ENCODE measurements at regions not wholly inside any gene's neighbourhood (a gene's known extent, or its start where the extent isn't known, plus 50 kb on each side); places are given as distances from the start of the nearest gene placed in this dataset.

- Histone ChIP-seq H3K4me1 (ENCODE audit: control insufficient read depth, insufficient read depth, low read length) (no peaks in the 10 kb centered on the region), H3K36me3 (ENCODE audit: control insufficient read depth in 2 of 2, insufficient read depth in 1 of 2, low read length in 2 of 2) (no peaks in the 10 kb centered on the region), H3K4me3 (ENCODE audit: low read depth, low read length) (no peak overlapping the region), H3K9me3 (ENCODE audit: control insufficient read depth, insufficient read depth, low read depth, low read length) (no peaks in the 10 kb centered on the region), H3K27ac (ENCODE audit: extremely low read depth, low read depth, low read length) (no peak overlapping the region)
- ChIA-PET POLR2A (no interaction called here), CTCF (interaction anchor here (0.6 to 0.7 kb wide), 2 partner anchors 237 to 246 kb away, joined by 3 read pairs; no protein-coding TSS in a partner anchor)
- no peak for TF ChIP-seq PRDM1 (tag by site-specific recombination; IDR thresholded peaks at IDR 0.05)
Observed at GRCh38 chr11:134545521-134545920, 133.5 kb upstream of the B3GAT1 start.

DNA sequence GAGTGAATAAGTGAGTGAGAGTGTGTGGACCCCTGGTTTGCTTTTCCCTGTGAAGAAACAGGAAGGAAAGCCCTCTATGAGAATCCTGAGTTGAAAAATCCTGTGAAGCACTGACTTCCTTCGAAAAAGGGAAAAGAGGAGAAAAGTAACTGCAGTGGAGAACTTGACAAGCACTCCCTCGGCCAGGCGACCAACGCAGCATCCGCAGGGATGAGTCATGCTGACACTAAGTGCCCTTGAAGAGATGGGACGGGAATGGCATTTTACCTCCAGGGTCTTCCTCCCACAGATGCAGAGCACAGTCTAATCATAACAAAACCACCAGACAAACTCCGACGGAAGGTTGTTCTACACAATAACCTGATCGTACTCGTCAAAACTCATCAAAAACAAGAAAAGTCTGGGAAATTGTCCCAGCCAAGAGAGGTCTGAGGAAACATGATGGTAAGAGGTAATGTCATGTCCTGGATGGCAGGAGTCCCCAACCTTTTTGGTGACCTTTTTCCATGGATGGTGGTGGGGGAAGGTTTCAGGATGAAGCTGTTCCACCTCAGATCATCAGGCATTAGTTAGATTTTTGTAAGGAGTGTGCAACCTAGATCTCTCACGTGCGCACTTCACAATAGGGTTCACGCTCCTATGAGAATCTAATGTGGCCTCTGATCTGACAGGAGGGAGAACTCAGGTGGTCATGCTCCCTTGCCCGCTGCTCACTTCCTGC, 132.2 kb upstream of the B3GAT1 start:
- Histone ChIP-seq H3K9me3 (ENCODE audit: control insufficient read depth, insufficient read depth, low read depth, low read length) (no peaks in the 10 kb centered on the region), H3K4me3 (ENCODE audit: low read depth, low read length) (no peak overlapping the region), H3K4me1 (ENCODE audit: control insufficient read depth, insufficient read depth, low read length) (no peaks in the 10 kb centered on the region), H3K27ac (ENCODE audit: extremely low read depth, low read depth, low read length) (no peak overlapping the region), H3K36me3 (ENCODE audit: control insufficient read depth in 2 of 2, insufficient read depth in 1 of 2, low read length in 2 of 2) (no peaks in the 10 kb centered on the region)
- ChIA-PET POLR2A (no interaction called here), CTCF (no interaction called here)
- TF ChIP-seq ZNF571 (tag by site-specific recombination; IDR thresholded peaks at IDR 0.05) (no peak), ZNF677 (tag by site-specific recombination; IDR thresholded peaks at IDR 0.05) (peak; percentile 53; the same call in 1 of the 2 replicates)

GRCh38 chr11:134543645-134544044, 131.6 kb upstream of the B3GAT1 start:
- no peaks in the 10 kb centered on the region for H3K36me3 ChIP-seq (ENCODE audit: control insufficient read depth in 2 of 2, insufficient read depth in 1 of 2, low read length in 2 of 2)
- no peak overlapping the region for H3K4me3 ChIP-seq (ENCODE audit: low read depth, low read length)
- POLR2A ChIA-PET = no interaction called here
- CTCF ChIA-PET = no interaction called here
- no peaks in the 10 kb centered on the region for H3K4me1 ChIP-seq (ENCODE audit: control insufficient read depth, insufficient read depth, low read length)
- H3K9me3 ChIP-seq (ENCODE audit: control insufficient read depth, insufficient read depth, low read depth, low read length) = no peaks in the 10 kb centered on the region
- H3K27ac ChIP-seq (ENCODE audit: extremely low read depth, low read depth, low read length) = no peak overlapping the region
- peak; percentile 70 for TF ChIP-seq ZNF623 (tag by site-specific recombination; IDR thresholded peaks at IDR 0.05)
- TF ChIP-seq ZNF580 (tag by site-specific recombination; IDR thresholded peaks at IDR 0.05) = no peak

- no peaks in the 10 kb centered on the region for H3K9me3 ChIP-seq (ENCODE audit: control insufficient read depth, insufficient read depth, low read depth, low read length)
- no peak overlapping the region for H3K27ac ChIP-seq (ENCODE audit: extremely low read depth, low read depth, low read length)
- no peak overlapping the region for H3K4me3 ChIP-seq (ENCODE audit: low read depth, low read length)
- H3K4me1 ChIP-seq (ENCODE audit: control insufficient read depth, insufficient read depth, low read length) = no peaks in the 10 kb centered on the region
- TF ChIP-seq ZNF530 (tag by site-specific recombination; IDR thresholded peaks at IDR 0.05; ENCODE audit: low read depth) = no peak
- TF ChIP-seq, protein P1, sequence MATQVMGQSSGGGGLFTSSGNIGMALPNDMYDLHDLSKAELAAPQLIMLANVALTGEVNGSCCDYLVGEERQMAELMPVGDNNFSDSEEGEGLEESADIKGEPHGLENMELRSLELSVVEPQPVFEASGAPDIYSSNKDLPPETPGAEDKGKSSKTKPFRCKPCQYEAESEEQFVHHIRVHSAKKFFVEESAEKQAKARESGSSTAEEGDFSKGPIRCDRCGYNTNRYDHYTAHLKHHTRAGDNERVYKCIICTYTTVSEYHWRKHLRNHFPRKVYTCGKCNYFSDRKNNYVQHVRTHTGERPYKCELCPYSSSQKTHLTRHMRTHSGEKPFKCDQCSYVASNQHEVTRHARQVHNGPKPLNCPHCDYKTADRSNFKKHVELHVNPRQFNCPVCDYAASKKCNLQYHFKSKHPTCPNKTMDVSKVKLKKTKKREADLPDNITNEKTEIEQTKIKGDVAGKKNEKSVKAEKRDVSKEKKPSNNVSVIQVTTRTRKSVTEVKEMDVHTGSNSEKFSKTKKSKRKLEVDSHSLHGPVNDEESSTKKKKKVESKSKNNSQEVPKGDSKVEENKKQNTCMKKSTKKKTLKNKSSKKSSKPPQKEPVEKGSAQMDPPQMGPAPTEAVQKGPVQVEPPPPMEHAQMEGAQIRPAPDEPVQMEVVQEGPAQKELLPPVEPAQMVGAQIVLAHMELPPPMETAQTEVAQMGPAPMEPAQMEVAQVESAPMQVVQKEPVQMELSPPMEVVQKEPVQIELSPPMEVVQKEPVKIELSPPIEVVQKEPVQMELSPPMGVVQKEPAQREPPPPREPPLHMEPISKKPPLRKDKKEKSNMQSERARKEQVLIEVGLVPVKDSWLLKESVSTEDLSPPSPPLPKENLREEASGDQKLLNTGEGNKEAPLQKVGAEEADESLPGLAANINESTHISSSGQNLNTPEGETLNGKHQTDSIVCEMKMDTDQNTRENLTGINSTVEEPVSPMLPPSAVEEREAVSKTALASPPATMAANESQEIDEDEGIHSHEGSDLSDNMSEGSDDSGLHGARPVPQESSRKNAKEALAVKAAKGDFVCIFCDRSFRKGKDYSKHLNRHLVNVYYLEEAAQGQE (tag by site-specific recombination; IDR thresholded peaks at IDR 0.05) = no peak
- ChIA-PET POLR2A (no interaction called here), CTCF (no interaction called here)
- no peaks in the 10 kb centered on the region for H3K36me3 ChIP-seq (ENCODE audit: control insufficient read depth in 2 of 2, insufficient read depth in 1 of 2, low read length in 2 of 2)
Observed at GRCh38 chr11:134543241-134543640, 131.2 kb upstream of the B3GAT1 start.

DNA sequence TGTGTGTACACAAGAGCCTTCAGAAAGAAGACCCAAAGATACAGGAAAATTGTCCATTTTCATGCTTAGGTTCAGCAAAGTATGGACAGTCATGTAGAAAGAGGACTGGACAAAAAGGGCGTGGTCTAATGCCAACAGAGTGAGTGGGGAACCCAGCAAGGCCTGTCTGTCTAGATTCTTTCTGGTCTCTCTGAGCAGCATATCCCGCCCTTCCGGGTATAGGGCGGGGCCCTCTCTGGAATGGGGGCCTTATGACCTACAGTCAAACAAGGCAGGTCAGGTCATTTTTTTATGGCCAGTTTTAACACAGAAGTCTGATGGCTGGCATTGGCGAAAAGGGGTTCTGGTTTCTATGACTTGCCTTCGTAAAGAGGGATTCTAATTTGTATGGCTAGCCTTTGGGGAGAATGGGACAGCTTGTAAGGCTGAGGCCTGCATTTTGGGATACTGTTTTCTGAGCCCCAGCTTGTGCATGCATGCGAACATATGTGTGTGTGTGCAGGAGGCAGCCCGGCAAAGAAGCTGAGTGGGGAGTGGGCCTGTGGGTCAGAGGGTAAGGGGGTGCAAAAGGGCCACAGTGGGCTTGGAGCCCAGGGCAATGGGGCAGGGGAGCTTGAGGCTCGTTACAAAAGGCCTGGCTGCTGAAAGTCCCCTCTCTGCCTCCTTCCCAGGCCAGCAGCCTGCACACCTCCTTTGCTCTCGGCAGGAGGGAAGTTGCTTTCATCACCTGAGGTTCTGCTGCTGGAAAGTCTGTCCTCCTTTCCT, 130.5 kb upstream of the B3GAT1 start:
- no peaks in the 10 kb centered on the region for H3K9me3 ChIP-seq (ENCODE audit: control insufficient read depth, insufficient read depth, low read depth, low read length)
- CTCF ChIA-PET = interaction anchor here (0.5 kb wide), 1 partner anchor 1503 kb away, joined by 4 read pairs; no protein-coding TSS in a partner anchor
- no peak overlapping the region for H3K27ac ChIP-seq (ENCODE audit: extremely low read depth, low read depth, low read length)
- POLR2A ChIA-PET = no interaction called here
- H3K36me3 ChIP-seq (ENCODE audit: control insufficient read depth in 2 of 2, insufficient read depth in 1 of 2, low read length in 2 of 2) = no peaks in the 10 kb centered on the region
- H3K4me1 ChIP-seq (ENCODE audit: control insufficient read depth, insufficient read depth, low read length) = no peaks in the 10 kb centered on the region
- no peak overlapping the region for H3K4me3 ChIP-seq (ENCODE audit: low read depth, low read length)
- TF ChIP-seq HOXD13 (CRISPR knock-in tag; IDR thresholded peaks at IDR 0.05; ENCODE audit: borderline replicate concordance) (no peak), YY1 (tag by site-specific recombination; IDR thresholded peaks at IDR 0.05) (no peak), ZNF48 (tag by site-specific recombination; IDR thresholded peaks at IDR 0.05) (no peak), GLIS1 (tag by site-specific recombination; IDR thresholded peaks at IDR 0.05) (no peak), ZNF184 (tag by site-specific recombination; IDR thresholded peaks at IDR 0.05) (no peak), ZNF548 (tag by site-specific recombination; IDR thresholded peaks at IDR 0.05) (no peak)
- TF ChIP-seq, protein P2, sequence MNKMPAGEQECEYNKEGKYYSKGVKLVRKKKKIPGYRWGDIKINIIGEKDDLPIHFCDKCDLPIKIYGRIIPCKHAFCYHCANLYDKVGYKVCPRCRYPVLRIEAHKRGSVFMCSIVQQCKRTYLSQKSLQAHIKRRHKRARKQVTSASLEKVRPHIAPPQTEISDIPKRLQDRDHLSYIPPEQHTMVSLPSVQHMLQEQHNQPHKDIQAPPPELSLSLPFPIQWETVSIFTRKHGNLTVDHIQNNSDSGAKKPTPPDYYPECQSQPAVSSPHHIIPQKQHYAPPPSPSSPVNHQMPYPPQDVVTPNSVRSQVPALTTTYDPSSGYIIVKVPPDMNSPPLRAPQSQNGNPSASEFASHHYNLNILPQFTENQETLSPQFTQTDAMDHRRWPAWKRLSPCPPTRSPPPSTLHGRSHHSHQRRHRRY (tag by site-specific recombination; IDR thresholded peaks at IDR 0.05) = no peak
- TF ChIP-seq, protein P3, sequence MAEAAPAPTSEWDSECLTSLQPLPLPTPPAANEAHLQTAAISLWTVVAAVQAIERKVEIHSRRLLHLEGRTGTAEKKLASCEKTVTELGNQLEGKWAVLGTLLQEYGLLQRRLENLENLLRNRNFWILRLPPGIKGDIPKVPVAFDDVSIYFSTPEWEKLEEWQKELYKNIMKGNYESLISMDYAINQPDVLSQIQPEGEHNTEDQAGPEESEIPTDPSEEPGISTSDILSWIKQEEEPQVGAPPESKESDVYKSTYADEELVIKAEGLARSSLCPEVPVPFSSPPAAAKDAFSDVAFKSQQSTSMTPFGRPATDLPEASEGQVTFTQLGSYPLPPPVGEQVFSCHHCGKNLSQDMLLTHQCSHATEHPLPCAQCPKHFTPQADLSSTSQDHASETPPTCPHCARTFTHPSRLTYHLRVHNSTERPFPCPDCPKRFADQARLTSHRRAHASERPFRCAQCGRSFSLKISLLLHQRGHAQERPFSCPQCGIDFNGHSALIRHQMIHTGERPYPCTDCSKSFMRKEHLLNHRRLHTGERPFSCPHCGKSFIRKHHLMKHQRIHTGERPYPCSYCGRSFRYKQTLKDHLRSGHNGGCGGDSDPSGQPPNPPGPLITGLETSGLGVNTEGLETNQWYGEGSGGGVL (tag by site-specific recombination; IDR thresholded peaks at IDR 0.05) = no peak

Measured in HEK293 (cell line).